Stimulated activated CD4-positive, alpha-beta T cell treated with anti-CD3 and anti-CD28 coated beads, Interleukin-4, amount 100 ng/mL, for 1 hour (primary cell): ENCODE measurements at regions not wholly inside any gene's neighbourhood (a gene's known extent, or its start where the extent isn't known, plus 50 kb on each side); places are given as distances from the start of the nearest gene placed in this dataset.

ENCODE experiments used
- DNase-seq: peaks from one replicate; pipeline ENCODE4 v3.0.0-alpha.2; 2020

GRCh38 chr2:181396256-181397123, 60.7 kb upstream of the ITGA4 start:
- no peak for DNase-seq

GRCh38 chr2:181397331-181397730, 59.9 kb upstream of the ITGA4 start:
- no peak for DNase-seq

- no peak for DNase-seq
Measured at GRCh38 chr2:181398000-181398399, 59.2 kb upstream of the ITGA4 start.

- no peak for DNase-seq
Measured at GRCh38 chr2:181399027-181399426, 58.2 kb upstream of the ITGA4 start.

- no peak for DNase-seq
Measured at GRCh38 chr2:181404472-181404871, 52.7 kb upstream of the ITGA4 start.

- no peak for DNase-seq
Measured at GRCh38 chr2:181407171-181407570, 50.0 kb upstream of the ITGA4 start.
